Vagina (tissue), 2 donors: ENCODE measurements at regions not wholly inside any gene's neighbourhood (a gene's known extent, or its start where the extent isn't known, plus 50 kb on each side); places are given as distances from the start of the nearest gene placed in this dataset.

Experiments
- DNase-seq, 2 donors: peaks; one replicate each; pipeline ENCODE4 v3.0.0-alpha.2; 2017; ENCODE audit errors: extremely low spot score in 2 of 2
- H3K27ac ChIP-seq: fragments of 200-600 bp; sonication (generic); one replicate; pipeline ENCODE4 v1.5.1; 2019
- H3K27me3 ChIP-seq: fragments of 200-600 bp; sonication (generic); one replicate; pipeline ENCODE4 v1.5.1; 2019
- H3K36me3 ChIP-seq, 2 donors: fragments of 200-600 bp; sonication (generic); one replicate each; pipeline ENCODE4 v1.5.1; 2017 to 2019
- H3K4me1 ChIP-seq: fragments of 200-600 bp; sonication (generic); one replicate; pipeline ENCODE4 v1.5.1; 2019
- H3K4me3 ChIP-seq, 2 donors: fragments of 200-600 bp; sonication (generic); 1 replicate in 1 of 2; 2 replicates in 1 of 2; pipeline ENCODE4 v1.5.1; 2016 to 2019
- H3K9me3 ChIP-seq: fragments of 200-600 bp; sonication (generic); one replicate; pipeline ENCODE4 v1.5.1; 2019
- POLR2A ChIP-seq, 2 donors: fragments of 450-650 bp; IDR thresholded peaks; one replicate each; pipeline ENCODE4 v1.6.1; 2017; ENCODE audit warnings: antibody characterized with exemption in 2 of 2, mild to moderate bottlenecking in 2 of 2, moderate library complexity in 2 of 2
- POLR2AphosphoS5 ChIP-seq, 2 donors: sonication (generic); formaldehyde crosslinking; IDR thresholded peaks; one replicate each; pipeline ENCODE4 v1.9.0; 2017; ENCODE audit warnings: antibody characterized with exemption in 2 of 2, mild to moderate bottlenecking in 2 of 2, low read depth in 1 of 2; ENCODE audit not compliant: insufficient read depth in 1 of 2
- intact Hi-C: fragments of 100-400 bp; cut with DNase I; formaldehyde crosslinking; loops from one replicate; pipeline ENCODE4 v1.15.1; 2023
- TF ChIP-seq, protein P1 (sequence below), 3 experiments: fragments of 450-650 bp in 2 of 3; fragments of 200-600 bp in 1 of 3; sonication (generic) in 1 of 3; IDR thresholded peaks; one replicate each; pipeline ENCODE4 v1.5.1; 2017 to 2019; ENCODE audit warnings: antibody characterized with exemption in 3 of 3, mild to moderate bottlenecking in 2 of 3, moderate library complexity in 2 of 3

DNA sequence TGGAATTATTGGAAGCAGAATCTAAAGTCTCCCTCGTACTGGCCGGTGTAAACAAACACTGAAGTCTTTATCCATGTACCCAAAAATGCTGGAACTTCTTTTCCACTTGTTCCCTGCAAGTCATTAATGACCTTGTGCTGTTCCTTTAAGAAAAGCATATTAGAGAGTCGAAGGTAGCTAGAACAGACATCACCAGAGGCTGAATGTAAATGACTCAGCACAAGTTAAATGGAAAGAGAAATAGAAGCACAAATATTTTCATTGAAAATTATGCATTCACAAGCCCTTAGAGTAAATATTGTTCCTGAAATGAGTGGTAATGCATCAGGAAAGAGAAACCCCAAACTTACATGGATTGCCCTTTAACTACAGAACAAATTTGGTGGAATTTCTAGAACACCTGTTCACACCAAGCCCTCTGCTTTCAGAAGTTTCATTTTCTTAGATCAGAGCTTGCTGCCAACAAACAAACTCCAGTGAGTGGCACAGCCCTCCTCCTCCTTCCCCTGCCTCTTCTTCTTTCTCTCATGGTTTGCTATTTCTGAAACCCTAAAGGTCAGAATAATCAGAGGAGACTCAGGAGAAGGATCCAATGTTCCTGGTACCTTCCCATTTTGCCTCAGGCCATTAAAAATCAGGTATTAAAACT, 264.3 kb downstream of the TXNL1 start:
- intact Hi-C loops: no loop called here
- TF ChIP-seq POLR2A (IDR thresholded peaks at IDR 0.05) (no peak), POLR2AphosphoS5 (IDR thresholded peaks at IDR 0.05; ENCODE audit: insufficient read depth in 1 of 2, low read depth in 1 of 2) (no peak)
- TF ChIP-seq, protein P1, sequence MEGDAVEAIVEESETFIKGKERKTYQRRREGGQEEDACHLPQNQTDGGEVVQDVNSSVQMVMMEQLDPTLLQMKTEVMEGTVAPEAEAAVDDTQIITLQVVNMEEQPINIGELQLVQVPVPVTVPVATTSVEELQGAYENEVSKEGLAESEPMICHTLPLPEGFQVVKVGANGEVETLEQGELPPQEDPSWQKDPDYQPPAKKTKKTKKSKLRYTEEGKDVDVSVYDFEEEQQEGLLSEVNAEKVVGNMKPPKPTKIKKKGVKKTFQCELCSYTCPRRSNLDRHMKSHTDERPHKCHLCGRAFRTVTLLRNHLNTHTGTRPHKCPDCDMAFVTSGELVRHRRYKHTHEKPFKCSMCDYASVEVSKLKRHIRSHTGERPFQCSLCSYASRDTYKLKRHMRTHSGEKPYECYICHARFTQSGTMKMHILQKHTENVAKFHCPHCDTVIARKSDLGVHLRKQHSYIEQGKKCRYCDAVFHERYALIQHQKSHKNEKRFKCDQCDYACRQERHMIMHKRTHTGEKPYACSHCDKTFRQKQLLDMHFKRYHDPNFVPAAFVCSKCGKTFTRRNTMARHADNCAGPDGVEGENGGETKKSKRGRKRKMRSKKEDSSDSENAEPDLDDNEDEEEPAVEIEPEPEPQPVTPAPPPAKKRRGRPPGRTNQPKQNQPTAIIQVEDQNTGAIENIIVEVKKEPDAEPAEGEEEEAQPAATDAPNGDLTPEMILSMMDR (IDR thresholded peaks at IDR 0.05): no peak
- H3K27ac ChIP-seq: no peak overlapping the region
- H3K4me1 ChIP-seq: peaks cover 9% of the 10 kb centered on the region
- no peak overlapping the region for H3K4me3 ChIP-seq
- DNase-seq: no peak
- H3K36me3 ChIP-seq: no peaks in the 10 kb centered on the region
- H3K9me3 ChIP-seq: no peaks in the 10 kb centered on the region
- no peaks in the 10 kb centered on the region for H3K27me3 ChIP-seq

DNA sequence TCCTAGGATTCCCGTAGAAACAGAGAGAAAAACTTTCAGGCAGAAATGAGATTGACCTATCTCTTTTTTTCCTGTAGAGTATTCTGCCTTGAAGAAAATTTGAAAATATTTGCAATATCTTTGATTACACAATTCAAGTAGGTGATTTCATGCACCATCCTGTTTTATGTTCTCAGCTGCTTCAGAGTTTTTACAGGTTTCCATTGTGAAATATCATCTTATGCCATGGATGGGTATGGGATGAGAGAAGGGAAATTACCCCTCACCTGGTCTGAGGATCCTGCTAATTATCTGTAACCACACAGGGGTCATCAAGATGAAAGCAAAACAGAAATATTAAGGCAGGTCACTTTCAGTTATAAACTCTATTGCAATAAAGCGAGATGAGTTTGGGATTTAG, 264.8 kb downstream of the TXNL1 start:
- TF ChIP-seq POLR2A (IDR thresholded peaks at IDR 0.05): no peak
- DNase-seq: no peak
- H3K27ac ChIP-seq: no peak overlapping the region
- no peak overlapping the region for H3K4me3 ChIP-seq
- no peaks in the 10 kb centered on the region for H3K36me3 ChIP-seq
- no peaks in the 10 kb centered on the region for H3K27me3 ChIP-seq
- intact Hi-C loops: no loop called here
- H3K9me3 ChIP-seq: no peaks in the 10 kb centered on the region
- H3K4me1 ChIP-seq: peaks cover 5% of the 10 kb centered on the region

DNA sequence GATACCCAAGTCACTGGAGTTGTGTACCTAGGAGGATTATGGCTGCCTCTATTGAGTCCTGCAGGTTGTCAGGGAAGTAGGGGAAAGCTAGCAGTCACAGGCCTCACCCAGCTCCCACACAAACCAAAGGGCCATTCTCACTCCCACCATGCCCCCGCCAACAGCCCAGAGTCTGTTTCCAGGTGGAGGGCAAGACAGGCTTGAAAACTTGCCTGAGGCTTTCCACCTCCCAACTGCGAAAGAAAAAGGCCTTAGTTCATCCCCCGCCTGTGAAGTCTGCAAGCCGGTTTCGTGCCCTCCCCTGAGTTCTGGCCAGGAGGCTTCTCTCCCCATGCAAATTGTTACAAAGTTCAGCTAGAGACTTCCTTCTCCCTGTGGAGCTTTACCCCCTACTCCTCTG, 270.3 kb downstream of the TXNL1 start:
- H3K36me3 ChIP-seq: no peaks in the 10 kb centered on the region
- no peaks in the 10 kb centered on the region for H3K27me3 ChIP-seq
- intact Hi-C loops: no loop called here
- H3K27ac ChIP-seq: no peak overlapping the region
- H3K4me1 ChIP-seq: no peaks in the 10 kb centered on the region
- TF ChIP-seq POLR2AphosphoS5 (IDR thresholded peaks at IDR 0.05; ENCODE audit: insufficient read depth in 1 of 2, low read depth in 1 of 2) (no peak), POLR2A (IDR thresholded peaks at IDR 0.05) (no peak)
- TF ChIP-seq, protein P1 (IDR thresholded peaks at IDR 0.05): no peak
- H3K4me3 ChIP-seq: no peak overlapping the region
- DNase-seq: no peak
- no peaks in the 10 kb centered on the region for H3K9me3 ChIP-seq

DNA sequence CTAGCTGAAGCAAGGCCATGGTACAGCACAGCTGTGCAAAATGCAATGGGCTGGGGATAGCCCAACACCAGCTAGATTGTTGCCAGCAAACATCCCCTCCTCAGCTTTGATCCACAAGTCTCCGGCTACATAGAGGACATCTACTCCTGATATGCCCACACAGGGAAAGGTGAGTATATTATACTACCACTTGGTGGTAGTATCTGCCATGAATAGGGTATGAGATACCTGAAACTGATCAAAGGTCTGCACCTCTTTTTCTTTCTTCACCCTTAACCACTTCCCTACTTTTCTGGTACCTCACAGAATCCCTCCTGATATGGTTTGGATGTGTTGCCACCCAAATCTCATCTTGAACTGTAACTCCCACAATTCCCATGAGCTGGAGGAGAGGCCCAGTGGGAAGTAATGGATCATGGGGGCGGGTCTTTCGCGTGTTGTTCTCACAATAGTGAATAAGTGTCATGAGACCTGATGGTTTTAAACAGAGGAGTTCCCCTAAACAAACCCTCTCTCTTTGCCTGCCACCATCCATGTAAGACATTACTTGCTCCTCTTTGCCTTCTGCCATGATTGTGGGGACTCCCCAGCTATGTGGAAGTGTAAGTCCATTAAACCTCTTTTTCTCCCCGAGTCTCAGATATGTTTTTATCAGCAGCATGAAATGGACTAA, 279.6 kb downstream of the TXNL1 start:
- Histone ChIP-seq H3K4me3 (no peak overlapping the region), H3K9me3 (peaks cover 7% of the 10 kb centered on the region), H3K27me3 (no peaks in the 10 kb centered on the region), H3K4me1 (no peaks in the 10 kb centered on the region), H3K27ac (no peak overlapping the region), H3K36me3 (no peaks in the 10 kb centered on the region)
- no peak for TF ChIP-seq POLR2A (IDR thresholded peaks at IDR 0.05)
- TF ChIP-seq POLR2AphosphoS5 (IDR thresholded peaks at IDR 0.05; ENCODE audit: insufficient read depth in 1 of 2, low read depth in 1 of 2): no peak
- TF ChIP-seq, protein P1 (IDR thresholded peaks at IDR 0.05): no peak
- no peak for DNase-seq
- intact Hi-C loops: no loop called here

DNA sequence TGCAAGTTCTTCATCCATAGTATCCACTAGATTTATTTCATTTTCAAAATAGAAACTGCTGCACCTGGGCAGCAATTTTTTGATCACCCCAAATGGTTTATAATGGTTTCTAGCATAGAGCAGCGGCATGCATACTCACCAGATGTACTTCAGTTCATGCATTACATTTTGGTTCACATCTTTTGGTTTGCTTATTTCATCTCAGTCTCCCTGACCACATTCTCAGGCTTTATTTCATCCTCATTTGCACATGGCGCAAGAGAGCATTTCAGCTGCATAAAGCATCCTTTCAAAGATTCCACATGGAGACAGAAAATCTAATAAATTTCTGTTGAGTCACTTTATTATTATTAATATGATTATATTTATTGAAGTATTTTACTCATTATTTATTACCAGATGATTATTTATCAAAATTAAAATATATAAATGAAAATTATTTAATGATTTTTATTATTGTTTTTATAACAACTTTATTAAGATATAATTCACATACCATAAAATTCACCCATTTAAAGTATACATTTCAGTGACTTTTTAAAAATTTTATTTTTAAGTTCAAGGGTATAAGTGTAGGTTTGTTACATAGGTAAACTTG, 284.6 kb downstream of the TXNL1 start:
- TF ChIP-seq, protein P1 (IDR thresholded peaks at IDR 0.05): no peak
- TF ChIP-seq POLR2A (IDR thresholded peaks at IDR 0.05): no peak
- TF ChIP-seq POLR2AphosphoS5 (IDR thresholded peaks at IDR 0.05; ENCODE audit: insufficient read depth in 1 of 2, low read depth in 1 of 2): no peak
- no peaks in the 10 kb centered on the region for H3K9me3 ChIP-seq
- intact Hi-C loops: no loop called here
- no peaks in the 10 kb centered on the region for H3K4me1 ChIP-seq
- no peak overlapping the region for H3K4me3 ChIP-seq
- H3K27me3 ChIP-seq: no peaks in the 10 kb centered on the region
- no peak overlapping the region for H3K27ac ChIP-seq
- no peak for DNase-seq
- H3K36me3 ChIP-seq: no peaks in the 10 kb centered on the region
